GM18520 (cell line): ENCODE measurements at regions not wholly inside any gene's neighbourhood (a gene's known extent, or its start where the extent isn't known, plus 50 kb on each side); places are given as distances from the start of the nearest gene placed in this dataset.

ENCODE experiments used
- ATAC-seq: cut with Tn5 transposase; IDR thresholded peaks from one replicate; pipeline ENCODE4 v1.9.1; 2021; ENCODE audit not compliant: unreplicated experiment

GRCh38 chr1:81634294-81634693 lies 166.4 kb upstream of the ADGRL2 start:
- no peak for ATAC-seq

- no peak for ATAC-seq
These were observed 181.6 kb upstream of the ADGRL2 start for GRCh38 chr1:81619156-81619555.

- ATAC-seq = no peak
These were observed 182.4 kb upstream of the ADGRL2 start for GRCh38 chr1:81618376-81618775.

GRCh38 chr1:81617308-81617967 lies 183.3 kb upstream of the ADGRL2 start:
- ATAC-seq = no peak

GRCh38 chr1:81613803-81614202 lies 186.9 kb upstream of the ADGRL2 start:
- no peak for ATAC-seq

GRCh38 chr1:81607924-81608323 lies 192.8 kb upstream of the ADGRL2 start:
- no peak for ATAC-seq

- ATAC-seq = no peak
These were observed 193.6 kb upstream of the ADGRL2 start for GRCh38 chr1:81607086-81607485.

GRCh38 chr1:81606656-81607055 lies 194.1 kb upstream of the ADGRL2 start:
- no peak for ATAC-seq

GRCh38 chr1:81605023-81605422 lies 195.7 kb upstream of the ADGRL2 start:
- no peak for ATAC-seq

- no peak for ATAC-seq
These were observed 199.7 kb upstream of the ADGRL2 start for GRCh38 chr1:81600878-81601622.

GRCh38 chr1:81600363-81600762 lies 200.4 kb upstream of the ADGRL2 start:
- no peak for ATAC-seq

- no peak for ATAC-seq
These were observed 202.1 kb upstream of the ADGRL2 start for GRCh38 chr1:81598623-81599022.

- no peak for ATAC-seq
These were observed 202.9 kb upstream of the ADGRL2 start for GRCh38 chr1:81597720-81598426.

- no peak for ATAC-seq
These were observed 204.4 kb upstream of the ADGRL2 start for GRCh38 chr1:81596341-81596740.

- ATAC-seq = no peak
These were observed 206.5 kb upstream of the ADGRL2 start for GRCh38 chr1:81594206-81594605.

GRCh38 chr1:81592233-81592632 lies 208.5 kb upstream of the ADGRL2 start:
- ATAC-seq = no peak

- no peak for ATAC-seq
These were observed 210.6 kb upstream of the ADGRL2 start for GRCh38 chr1:81590171-81590570.

GRCh38 chr1:81588149-81588548 lies 212.6 kb upstream of the ADGRL2 start:
- ATAC-seq = no peak

- ATAC-seq = no peak
These were observed 213.3 kb upstream of the ADGRL2 start for GRCh38 chr1:81587426-81587825.

- ATAC-seq = no peak
These were observed 215.4 kb upstream of the ADGRL2 start for GRCh38 chr1:81585371-81585770.

GRCh38 chr1:81584398-81584797 lies 216.3 kb upstream of the ADGRL2 start:
- ATAC-seq = no peak

- no peak for ATAC-seq
These were observed 216.9 kb upstream of the ADGRL2 start for GRCh38 chr1:81583878-81584277.
